Caco-2 (cell line): ENCODE measurements at regions not wholly inside any gene's neighbourhood (a gene's known extent, or its start where the extent isn't known, plus 50 kb on each side); places are given as distances from the start of the nearest gene placed in this dataset.

ENCODE experiments used
- BruUV-seq: library from RNA; stranded (reverse); fragments of 400-500 nt; replicated peaks from 2 replicates; lab custom pipeline; 2021; lab: Mats Ljungman, UMichigan
- CTCF ChIA-PET: fragments of 300-600 bp; sonication (Branson Sonifier 250); formaldehyde crosslinking; loops from one replicate; lab custom pipeline; 2022; ENCODE audit warnings: antibody characterized with exemption; lab: Charles Lee
- POLR2A ChIA-PET: fragments of 300-600 bp; sonication (Branson Sonifier 250); formaldehyde crosslinking; loops from one replicate; lab custom pipeline; 2022; ENCODE audit warnings: antibody characterized with exemption; lab: Charles Lee
- DNase-seq, 2 experiments: peaks; one replicate each; pipeline versions ENCODE4 v3.0.0 to v3.0.0-alpha.2; 2020 to 2022
- H3K27me3 ChIP-seq: replicated peaks from 2 replicates; pipeline ENCODE4 v1.6.0; 2011; ENCODE audit warnings: low read length; ENCODE audit not compliant: control insufficient read depth, insufficient read depth
- H3K36me3 ChIP-seq: 2 replicates; pipeline ENCODE4 v1.5.1; 2011; ENCODE audit warnings: low read length; ENCODE audit not compliant: control insufficient read depth, insufficient read depth
- H3K4me1 ChIP-seq: fragments of 250-450 bp; sonication (Bioruptor Pico); 2 replicates; pipeline ENCODE4 v1.5.1; 2020; ENCODE audit warnings: mild to moderate bottlenecking
- H3K4me3 ChIP-seq: 2 replicates; pipeline ENCODE4 v1.5.1; 2011; ENCODE audit warnings: low read depth, mild to moderate bottlenecking, control low read depth, low read length
- H3K9me3 ChIP-seq: fragments of 250-450 bp; sonication (Bioruptor Pico); 2 replicates; pipeline ENCODE4 v1.5.1; 2020; ENCODE audit warnings: mild to moderate bottlenecking, moderate library complexity
- H3K27ac Mint-ChIP-seq: one replicate; pipeline ENCODE4 v1.8.0; 2022; ENCODE audit warnings: mixed read lengths; ENCODE audit not compliant: unreplicated experiment
- H3K27me3 Mint-ChIP-seq: one replicate; pipeline ENCODE4 v1.8.0; 2022; ENCODE audit warnings: mixed read lengths; ENCODE audit not compliant: insufficient read depth, unreplicated experiment
- H3K36me3 Mint-ChIP-seq: one replicate; pipeline ENCODE4 v1.8.0; 2022; ENCODE audit warnings: mild to moderate bottlenecking, mixed read lengths; ENCODE audit not compliant: insufficient read depth, unreplicated experiment
- H3K4me1 Mint-ChIP-seq: one replicate; pipeline ENCODE4 v1.8.0; 2022; ENCODE audit warnings: low read depth, mixed read lengths; ENCODE audit not compliant: unreplicated experiment
- H3K4me3 Mint-ChIP-seq: one replicate; pipeline ENCODE4 v1.8.0; 2022; ENCODE audit warnings: mild to moderate bottlenecking, moderate library complexity, mixed read lengths; ENCODE audit not compliant: unreplicated experiment
- H3K9me3 Mint-ChIP-seq: one replicate; pipeline ENCODE4 v1.8.0; 2022; ENCODE audit warnings: mixed read lengths; ENCODE audit not compliant: unreplicated experiment
- intact Hi-C: fragments of 100-400 bp; cut with micrococcal nuclease; formaldehyde crosslinking; loops from one replicate; pipeline ENCODE4 v1.10.0; 2022; ENCODE audit not compliant: unreplicated experiment
- TF ChIP-seq, protein P1 (sequence below), 2 experiments: fragments of 200-600 bp in 1 of 2; IDR thresholded peaks; 1 replicate in 1 of 2; 2 replicates in 1 of 2; pipeline versions ENCODE4 v1.5.1 to v1.8.0; 2011 to 2022; ENCODE audit warnings: antibody characterized with exemption in 1 of 2, control low read depth in 1 of 2, inconsistent platforms in 1 of 2, low read depth in 1 of 2, low read length in 1 of 2, mild to moderate bottlenecking in 1 of 2, moderate library complexity in 1 of 2; ENCODE audit not compliant: insufficient read depth in 1 of 2, severe bottlenecking in 1 of 2, unreplicated experiment in 1 of 2

GRCh38 chr12:118488034-118488433, 111.7 kb downstream of the SUDS3 start:
- BruUV-seq: no TSS peak
- H3K4me3 Mint-ChIP-seq: no peak overlapping the region
- Histone ChIP-seq H3K9me3 (no peaks in the 10 kb centered on the region), H3K36me3 (no peaks in the 10 kb centered on the region), H3K4me3 (no peak overlapping the region), H3K27me3 (no peaks in the 10 kb centered on the region), H3K4me1 (no peaks in the 10 kb centered on the region)
- CTCF ChIA-PET: no interaction called here
- intact Hi-C loops: no loop called here
- POLR2A ChIA-PET: no interaction called here
- peaks cover 16% of the 10 kb centered on the region for H3K27me3 Mint-ChIP-seq
- TF ChIP-seq, protein P1, sequence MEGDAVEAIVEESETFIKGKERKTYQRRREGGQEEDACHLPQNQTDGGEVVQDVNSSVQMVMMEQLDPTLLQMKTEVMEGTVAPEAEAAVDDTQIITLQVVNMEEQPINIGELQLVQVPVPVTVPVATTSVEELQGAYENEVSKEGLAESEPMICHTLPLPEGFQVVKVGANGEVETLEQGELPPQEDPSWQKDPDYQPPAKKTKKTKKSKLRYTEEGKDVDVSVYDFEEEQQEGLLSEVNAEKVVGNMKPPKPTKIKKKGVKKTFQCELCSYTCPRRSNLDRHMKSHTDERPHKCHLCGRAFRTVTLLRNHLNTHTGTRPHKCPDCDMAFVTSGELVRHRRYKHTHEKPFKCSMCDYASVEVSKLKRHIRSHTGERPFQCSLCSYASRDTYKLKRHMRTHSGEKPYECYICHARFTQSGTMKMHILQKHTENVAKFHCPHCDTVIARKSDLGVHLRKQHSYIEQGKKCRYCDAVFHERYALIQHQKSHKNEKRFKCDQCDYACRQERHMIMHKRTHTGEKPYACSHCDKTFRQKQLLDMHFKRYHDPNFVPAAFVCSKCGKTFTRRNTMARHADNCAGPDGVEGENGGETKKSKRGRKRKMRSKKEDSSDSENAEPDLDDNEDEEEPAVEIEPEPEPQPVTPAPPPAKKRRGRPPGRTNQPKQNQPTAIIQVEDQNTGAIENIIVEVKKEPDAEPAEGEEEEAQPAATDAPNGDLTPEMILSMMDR (IDR thresholded peaks at IDR 0.05; ENCODE audit: insufficient read depth in 1 of 2, low read depth in 1 of 2, low read length in 1 of 2, severe bottlenecking in 1 of 2, unreplicated experiment in 1 of 2): no peak
- H3K36me3 Mint-ChIP-seq: no peaks in the 10 kb centered on the region
- no peak overlapping the region for H3K27ac Mint-ChIP-seq
- H3K4me1 Mint-ChIP-seq: no peaks in the 10 kb centered on the region
- DNase-seq: no peak
- H3K9me3 Mint-ChIP-seq: peaks cover 15% of the 10 kb centered on the region

- no peak overlapping the region for H3K4me3 ChIP-seq
- H3K9me3 ChIP-seq: no peaks in the 10 kb centered on the region
- TF ChIP-seq, protein P1 (IDR thresholded peaks at IDR 0.05; ENCODE audit: insufficient read depth in 1 of 2, low read depth in 1 of 2, low read length in 1 of 2, severe bottlenecking in 1 of 2, unreplicated experiment in 1 of 2): no peak
- ChIA-PET CTCF (no interaction called here), POLR2A (no interaction called here)
- H3K36me3 Mint-ChIP-seq: no peaks in the 10 kb centered on the region
- no peaks in the 10 kb centered on the region for H3K27me3 ChIP-seq
- peaks cover 4% of the 10 kb centered on the region for H3K9me3 Mint-ChIP-seq
- H3K4me1 Mint-ChIP-seq: no peaks in the 10 kb centered on the region
- intact Hi-C loops: no loop called here
- DNase-seq: no peak
- no peak overlapping the region for H3K4me3 Mint-ChIP-seq
- no peaks in the 10 kb centered on the region for H3K36me3 ChIP-seq
- H3K4me1 ChIP-seq: no peaks in the 10 kb centered on the region
- no TSS peak for BruUV-seq
- H3K27ac Mint-ChIP-seq: no peak overlapping the region
- peaks cover 2% of the 10 kb centered on the region for H3K27me3 Mint-ChIP-seq
These were observed 117.6 kb downstream of the SUDS3 start for GRCh38 chr12:118493962-118494361.

GRCh38 chr12:118494776-118495175, 118.4 kb downstream of the SUDS3 start:
- TF ChIP-seq, protein P1 (IDR thresholded peaks at IDR 0.05; ENCODE audit: insufficient read depth in 1 of 2, low read depth in 1 of 2, low read length in 1 of 2, severe bottlenecking in 1 of 2, unreplicated experiment in 1 of 2): no peak
- no peak overlapping the region for H3K4me3 Mint-ChIP-seq

More at GRCh38 chr12:118494776-118495175, 118.4 kb downstream of the SUDS3 start:
- H3K4me3 ChIP-seq: no peak overlapping the region
- no peaks in the 10 kb centered on the region for H3K4me1 ChIP-seq
- no peaks in the 10 kb centered on the region for H3K9me3 Mint-ChIP-seq
- no peak overlapping the region for H3K27ac Mint-ChIP-seq
- CTCF ChIA-PET: no interaction called here
- intact Hi-C loops: no loop called here
- no peaks in the 10 kb centered on the region for H3K36me3 Mint-ChIP-seq
- H3K27me3 Mint-ChIP-seq: no peaks in the 10 kb centered on the region
- no peaks in the 10 kb centered on the region for H3K36me3 ChIP-seq
- POLR2A ChIA-PET: no interaction called here
- no TSS peak for BruUV-seq
- no peak for DNase-seq
- no peaks in the 10 kb centered on the region for H3K27me3 ChIP-seq
- no peaks in the 10 kb centered on the region for H3K4me1 Mint-ChIP-seq
- H3K9me3 ChIP-seq: no peaks in the 10 kb centered on the region
